ENCODE measurements at regions not wholly inside any gene's neighbourhood (a gene's known extent, or its start where the extent isn't known, plus 50 kb on each side); places are given as distances from the start of the nearest gene placed in this dataset.

GRCh38 chr3:118472586-118472985 is 562.1 kb downstream of the IGSF11 start:
- no peak for TF ChIP-seq CTCF (conservative IDR thresholded peaks at IDR 0.05)
- Mint-ChIP-seq H3K27ac (no peak overlapping the region), H3K36me3 (no peaks in the 10 kb centered on the region), H3K9me3 (peaks cover 3% of the 10 kb centered on the region), H3K4me1 (ENCODE audit: unreplicated experiment) (peaks cover 11% of the 10 kb centered on the region), H3K4me3 (no peak overlapping the region), H3K27me3 (no peaks in the 10 kb centered on the region)
- DNase-seq (ENCODE audit: extremely low spot score, unreplicated experiment): no peak

- Mint-ChIP-seq H3K4me1 (ENCODE audit: unreplicated experiment) (peaks cover 11% of the 10 kb centered on the region), H3K36me3 (no peaks in the 10 kb centered on the region), H3K4me3 (no peak overlapping the region), H3K9me3 (no peaks in the 10 kb centered on the region), H3K27me3 (no peaks in the 10 kb centered on the region), H3K27ac (no peak overlapping the region)
- no peak for TF ChIP-seq CTCF (conservative IDR thresholded peaks at IDR 0.05)
- no peak for DNase-seq (ENCODE audit: extremely low spot score, unreplicated experiment)
Measured at GRCh38 chr3:118473343-118473742, 561.3 kb downstream of the IGSF11 start.

- Mint-ChIP-seq H3K4me3 (no peak overlapping the region), H3K4me1 (ENCODE audit: unreplicated experiment) (peaks cover 6% of the 10 kb centered on the region), H3K27me3 (peaks cover 6% of the 10 kb centered on the region), H3K9me3 (no peaks in the 10 kb centered on the region), H3K27ac (no peak overlapping the region), H3K36me3 (no peaks in the 10 kb centered on the region)
- no peak for TF ChIP-seq CTCF (conservative IDR thresholded peaks at IDR 0.05)
- no peak for DNase-seq (ENCODE audit: extremely low spot score, unreplicated experiment)
Measured at GRCh38 chr3:118476885-118477618, 557.6 kb downstream of the IGSF11 start.

- peaks cover 6% of the 10 kb centered on the region for H3K4me1 Mint-ChIP-seq (ENCODE audit: unreplicated experiment)
- no peak overlapping the region for H3K4me3 Mint-ChIP-seq
- peaks cover 6% of the 10 kb centered on the region for H3K27me3 Mint-ChIP-seq
- no peaks in the 10 kb centered on the region for H3K36me3 Mint-ChIP-seq
- TF ChIP-seq CTCF (conservative IDR thresholded peaks at IDR 0.05): no peak
- no peak for DNase-seq (ENCODE audit: extremely low spot score, unreplicated experiment)
- H3K9me3 Mint-ChIP-seq: no peaks in the 10 kb centered on the region
- no peak overlapping the region for H3K27ac Mint-ChIP-seq
Measured at GRCh38 chr3:118477768-118478167, 556.9 kb downstream of the IGSF11 start.

- Mint-ChIP-seq H3K9me3 (no peaks in the 10 kb centered on the region), H3K27me3 (peaks cover 12% of the 10 kb centered on the region), H3K36me3 (no peaks in the 10 kb centered on the region), H3K4me3 (no peak overlapping the region), H3K27ac (no peak overlapping the region), H3K4me1 (ENCODE audit: unreplicated experiment) (peaks cover 6% of the 10 kb centered on the region)
- no peak for TF ChIP-seq CTCF (conservative IDR thresholded peaks at IDR 0.05)
- DNase-seq (ENCODE audit: extremely low spot score, unreplicated experiment): no peak
Measured at GRCh38 chr3:118478706-118479276, 555.9 kb downstream of the IGSF11 start.

All from type B pancreatic cell (in vitro differentiated cells).